ENCODE measurements at regions not wholly inside any gene's neighbourhood (a gene's known extent, or its start where the extent isn't known, plus 50 kb on each side); places are given as distances from the start of the nearest gene placed in this dataset.

- TF ChIP-seq STAT6 (CRISPR knock-in tag; conservative IDR thresholded peaks at IDR 0.05; ENCODE audit: low read depth): no peak
- no peak for TF ChIP-seq KAT7 (CRISPR knock-in tag; IDR thresholded peaks at IDR 0.05; ENCODE audit: borderline replicate concordance)
- TF ChIP-seq ZBTB43 (CRISPR knock-in tag; IDR thresholded peaks at IDR 0.05): no peak
Measured at GRCh38 chr3:42031808-42032480, 59.2 kb upstream of the TRAK1 start (continued).

- no peaks in the 10 kb centered on the region for H3K36me3 Mint-ChIP-seq
- ChIA-PET CTCF (interaction anchor here (2.4 kb wide), 1 partner anchor 31 kb away, joined by 8 read pairs; no protein-coding TSS in a partner anchor), POLR2A (no interaction called here)
- H3K4me3 Mint-ChIP-seq: no peak overlapping the region
- peaks cover 10% of the 10 kb centered on the region for H3K9me3 Mint-ChIP-seq
- H3K27ac Mint-ChIP-seq: peak overlapping the region; percentile 40
- H3K4me1 Mint-ChIP-seq: peaks cover 52% of the 10 kb centered on the region
- no peak for DNase-seq (ENCODE audit: low spot score)
- H3K27me3 Mint-ChIP-seq (ENCODE audit: low read depth): no peaks in the 10 kb centered on the region
- ATAC-seq: no peak
- TF ChIP-seq ZNF416 (CRISPR knock-in tag; IDR thresholded peaks at IDR 0.05) (no peak), ERG (CRISPR knock-in tag; IDR thresholded peaks at IDR 0.05) (no peak), PRRX2 (CRISPR knock-in tag; IDR thresholded peaks at IDR 0.05) (no peak), HMGXB4 (CRISPR knock-in tag; IDR thresholded peaks at IDR 0.05) (no peak), NFE2L1 (CRISPR knock-in tag; IDR thresholded peaks at IDR 0.05) (no peak), CBFB (CRISPR knock-in tag; IDR thresholded peaks at IDR 0.05; ENCODE audit: low read depth) (no peak), SP1 (CRISPR knock-in tag; conservative IDR thresholded peaks at IDR 0.05) (no peak), USF1 (CRISPR knock-in tag; IDR thresholded peaks at IDR 0.05) (no peak)
Measured at GRCh38 chr3:42028474-42028873, 62.7 kb upstream of the TRAK1 start.

- Mint-ChIP-seq H3K27me3 (ENCODE audit: low read depth) (no peaks in the 10 kb centered on the region), H3K36me3 (no peaks in the 10 kb centered on the region), H3K4me3 (no peak overlapping the region), H3K27ac (no peak overlapping the region), H3K9me3 (peaks cover 10% of the 10 kb centered on the region), H3K4me1 (peaks cover 54% of the 10 kb centered on the region)
- CTCF ChIA-PET: interaction anchor here (1.7 to 2.4 kb wide), 2 partner anchors 13 to 30 kb away, joined by 4 to 8 read pairs; no protein-coding TSS in a partner anchor
- DNase-seq (ENCODE audit: low spot score): no peak
- POLR2A ChIA-PET: no interaction called here
- ATAC-seq: no peak
- TF ChIP-seq NR1H2 (CRISPR knock-in tag; IDR thresholded peaks at IDR 0.05): no peak
- no peak for TF ChIP-seq NR3C1 (CRISPR knock-in tag; conservative IDR thresholded peaks at IDR 0.05; ENCODE audit: low read depth)
- no peak for TF ChIP-seq ZNF219 (CRISPR knock-in tag; IDR thresholded peaks at IDR 0.05; ENCODE audit: borderline replicate concordance)
- no peak for TF ChIP-seq ZNF396 (CRISPR knock-in tag; IDR thresholded peaks at IDR 0.05; ENCODE audit: borderline replicate concordance)
- no peak for TF ChIP-seq HMGXB4 (CRISPR knock-in tag; IDR thresholded peaks at IDR 0.05)
- TF ChIP-seq GABPB1 (CRISPR knock-in tag; IDR thresholded peaks at IDR 0.05): no peak
- TF ChIP-seq ZMAT4 (CRISPR knock-in tag; IDR thresholded peaks at IDR 0.05): no peak
- no peak for TF ChIP-seq RORB (CRISPR knock-in tag; IDR thresholded peaks at IDR 0.05)
- TF ChIP-seq NR2C2 (CRISPR knock-in tag; IDR thresholded peaks at IDR 0.05): no peak
- no peak for TF ChIP-seq MXD4 (CRISPR knock-in tag; IDR thresholded peaks at IDR 0.05; ENCODE audit: borderline replicate concordance)
- no peak for TF ChIP-seq GRHL2 (CRISPR knock-in tag; IDR thresholded peaks at IDR 0.05; ENCODE audit: insufficient replicate concordance, severe bottlenecking)
- no peak for TF ChIP-seq ZNF263 (CRISPR knock-in tag; IDR thresholded peaks at IDR 0.05; ENCODE audit: low read depth)
Measured at GRCh38 chr3:42027571-42027970, 63.6 kb upstream of the TRAK1 start.
